H1 (cell line): ENCODE measurements at regions not wholly inside any gene's neighbourhood (a gene's known extent, or its start where the extent isn't known, plus 50 kb on each side); places are given as distances from the start of the nearest gene placed in this dataset.

ENCODE experiments used
- CEBPB ChIP-seq: IDR thresholded peaks from 2 replicates; pipeline ENCODE4 v1.6.1; 2012; ENCODE audit warnings: low read depth, low read length
- CHD1 ChIP-seq: IDR thresholded peaks from 2 replicates; pipeline ENCODE4 v1.6.1; 2012; ENCODE audit warnings: low read depth, low read length, improper control_type of control experiment
- CTCF ChIP-seq, 3 experiments: IDR thresholded peaks; 1 replicate in 2 of 3; 2 replicates in 1 of 3; pipeline versions ENCODE4 v1.5.1 to v1.6.1; 2011; ENCODE audit warnings: low read length in 3 of 3, mild to moderate bottlenecking in 3 of 3, inconsistent platforms in 2 of 3, low read depth in 1 of 3, moderate library complexity in 1 of 3; ENCODE audit not compliant: insufficient read depth in 1 of 3; ENCODE audit errors: control extremely low read depth in 1 of 3
- POLR2AphosphoS5 ChIP-seq: IDR thresholded peaks from 2 replicates; pipeline ENCODE4 v1.6.1; 2011; ENCODE audit warnings: low read depth, low read length
- RAD21 ChIP-seq, 2 experiments: IDR thresholded peaks in 1 of 2; conservative IDR thresholded peaks in 1 of 2; 2 replicates each; pipeline ENCODE4 v1.6.1; 2011; ENCODE audit warnings: low read depth in 2 of 2, low read length in 2 of 2, improper control_type of control experiment in 1 of 2, inconsistent platforms in 1 of 2, mild to moderate bottlenecking in 1 of 2, moderate library complexity in 1 of 2
- TAF1 ChIP-seq: IDR thresholded peaks from 2 replicates; pipeline ENCODE4 v1.6.1; 2011; ENCODE audit warnings: mild to moderate bottlenecking, low read depth, low read length
- USF2 ChIP-seq: IDR thresholded peaks from 2 replicates; pipeline ENCODE4 v1.6.1; 2011; ENCODE audit warnings: low read length, improper control_type of control experiment

- TF ChIP-seq TAF1, result no peak
- no peak for TF ChIP-seq CTCF (IDR thresholded peaks at IDR 0.05; ENCODE audit: control extremely low read depth in 1 of 3, insufficient read depth in 1 of 3, low read depth in 1 of 3, low read length in 3 of 3)
- no peak for TF ChIP-seq POLR2AphosphoS5
- no peak for TF ChIP-seq RAD21 (IDR thresholded peaks at IDR 0.05 in 1 of 2, conservative IDR thresholded peaks at IDR 0.05 in 1 of 2; ENCODE audit: low read depth in 2 of 2, low read length in 2 of 2)
- TF ChIP-seq CHD1, result no peak
- no peak for TF ChIP-seq USF2
- no peak for TF ChIP-seq CEBPB
Measured at GRCh38 chr4:45951153-45951552, 172.7 kb downstream of the GABRG1 start.
